Trophoblast cell (in vitro differentiated cells and primary cell): ENCODE measurements at regions not wholly inside any gene's neighbourhood (a gene's known extent, or its start where the extent isn't known, plus 50 kb on each side); places are given as distances from the start of the nearest gene placed in this dataset.
A peak's percentile ranks its signal among the peaks of the same experiment; 100 is the strongest.

Experiments
- DNase-seq, 2 donors: peaks; one replicate each; pipeline ENCODE4 v3.0.0-alpha.2; 2016
- H2AFZ ChIP-seq: 2 replicates; pipeline ENCODE4 v1.6.1; 2013; ENCODE audit warnings: low read length, moderate library complexity, mild to moderate bottlenecking; ENCODE audit not compliant: insufficient read depth, poor library complexity
- H2AK5ac ChIP-seq: 2 replicates; pipeline ENCODE4 v1.6.1; 2013; ENCODE audit warnings: mild to moderate bottlenecking, low read length
- H2BK120ac ChIP-seq: 2 replicates; pipeline ENCODE4 v1.6.1; 2013; ENCODE audit warnings: low read length, mild to moderate bottlenecking, moderate library complexity; ENCODE audit not compliant: insufficient read depth, poor library complexity
- H2BK12ac ChIP-seq: 2 replicates; pipeline ENCODE4 v1.6.1; 2013; ENCODE audit warnings: mild to moderate bottlenecking, low read length, moderate library complexity
- H2BK5ac ChIP-seq: 2 replicates; pipeline ENCODE4 v1.6.1; 2013; ENCODE audit warnings: low read length, low read depth, moderate library complexity, mild to moderate bottlenecking; ENCODE audit not compliant: poor library complexity
- H3K14ac ChIP-seq: 2 replicates; pipeline ENCODE4 v1.6.1; 2013; ENCODE audit warnings: mild to moderate bottlenecking, low read length
- H3K18ac ChIP-seq: 2 replicates; pipeline ENCODE4 v1.6.1; 2013; ENCODE audit warnings: mild to moderate bottlenecking, low read length
- H3K23ac ChIP-seq: 2 replicates; pipeline ENCODE4 v1.6.1; 2013; ENCODE audit warnings: low read length
- H3K27ac ChIP-seq: 2 replicates; pipeline ENCODE4 v1.5.1; 2013; ENCODE audit warnings: low read depth, mild to moderate bottlenecking, inconsistent platforms, low read length, moderate library complexity
- H3K27me3 ChIP-seq: 2 replicates; pipeline ENCODE4 v1.6.1; 2013; ENCODE audit warnings: inconsistent platforms, mild to moderate bottlenecking, low read length, moderate library complexity; ENCODE audit not compliant: insufficient read depth
- H3K36me3 ChIP-seq, 2 experiments: 1 replicate in 1 of 2; 2 replicates in 1 of 2; pipeline ENCODE4 v1.6.1; 2013; ENCODE audit warnings: low read length in 2 of 2, mild to moderate bottlenecking in 2 of 2, moderate library complexity in 1 of 2; ENCODE audit not compliant: insufficient read depth in 2 of 2, control insufficient read depth in 1 of 2
- H3K4ac ChIP-seq: 2 replicates; pipeline ENCODE4 v1.6.1; 2013; ENCODE audit warnings: low read depth, mild to moderate bottlenecking, low read length, moderate library complexity
- H3K4me1 ChIP-seq, 2 experiments: 1 replicate in 1 of 2; 2 replicates in 1 of 2; pipeline ENCODE4 v1.6.1; 2013; ENCODE audit warnings: low read length in 2 of 2, mild to moderate bottlenecking in 2 of 2, moderate library complexity in 1 of 2; ENCODE audit not compliant: insufficient read depth in 2 of 2, control insufficient read depth in 1 of 2
- H3K4me2 ChIP-seq: 2 replicates; pipeline ENCODE4 v1.6.1; 2013; ENCODE audit warnings: inconsistent platforms, mild to moderate bottlenecking, low read length, moderate library complexity
- H3K4me3 ChIP-seq: 2 replicates; pipeline ENCODE4 v1.5.1; 2013; ENCODE audit warnings: mild to moderate bottlenecking, low read depth, low read length, inconsistent platforms
- H3K79me1 ChIP-seq: one replicate; pipeline ENCODE4 v1.6.1; 2013; ENCODE audit warnings: low read length
- H3K79me2 ChIP-seq: 2 replicates; pipeline ENCODE4 v1.6.1; 2013; ENCODE audit warnings: low read length, mild to moderate bottlenecking; ENCODE audit not compliant: control insufficient read depth, insufficient read depth, poor library complexity
- H3K9ac ChIP-seq: 2 replicates; pipeline ENCODE4 v1.6.1; 2013; ENCODE audit warnings: mild to moderate bottlenecking, low read length
- H3K9me3 ChIP-seq: 2 replicates; pipeline ENCODE4 v1.6.1; 2013; ENCODE audit warnings: low read depth, mild to moderate bottlenecking, control low read depth, inconsistent platforms, low read length; ENCODE audit not compliant: insufficient read depth
- H4K12ac ChIP-seq: 2 replicates; pipeline ENCODE4 v1.6.1; 2013; ENCODE audit warnings: low read depth, mild to moderate bottlenecking, low read length, moderate library complexity
- H4K8ac ChIP-seq: 2 replicates; pipeline ENCODE4 v1.6.1; 2013; ENCODE audit warnings: low read depth, mild to moderate bottlenecking, low read length, moderate library complexity
- H4K91ac ChIP-seq: one replicate; pipeline ENCODE4 v1.6.1; 2013; ENCODE audit warnings: low read depth, mild to moderate bottlenecking, low read length, moderate library complexity
- WGBS: extraction: QIAGEN DNeasy Blood & Tissue Kit; methylation state at CpG from one replicate; pipeline ENCODE4 v1.1.7; 2013; ENCODE audit warnings: missing lambda C conversion rate; ENCODE audit not compliant: insufficient read length, insufficient coverage; ENCODE audit errors: extremely low coverage; 5-methylcytosine and 5-hydroxymethylcytosine counted together

- no peak overlapping the region for H4K91ac ChIP-seq
- H3K4me1 ChIP-seq = no peaks in the 10 kb centered on the region
- H3K14ac ChIP-seq = no peak overlapping the region
- no peaks in the 10 kb centered on the region for H3K36me3 ChIP-seq
- no peak overlapping the region for H3K4ac ChIP-seq
- H3K23ac ChIP-seq = no peak overlapping the region
- no CpG with 5 or more reads among the region's 2 CpGs for WGBS
- H2AK5ac ChIP-seq = no peak overlapping the region
- H3K18ac ChIP-seq = no peak overlapping the region
- no peak overlapping the region for H3K27ac ChIP-seq
- H3K4me3 ChIP-seq = no peak overlapping the region
- H2AFZ ChIP-seq = no peak overlapping the region
- H3K4me2 ChIP-seq = no peak overlapping the region
- H3K27me3 ChIP-seq = no peaks in the 10 kb centered on the region
- no peak overlapping the region for H3K9ac ChIP-seq
- H2BK5ac ChIP-seq = no peak overlapping the region
- H3K79me1 ChIP-seq = no peaks in the 10 kb centered on the region
- no peaks in the 10 kb centered on the region for H3K9me3 ChIP-seq
- no peak for DNase-seq
- no peak overlapping the region for H4K8ac ChIP-seq
- H3K79me2 ChIP-seq = no peaks in the 10 kb centered on the region
- H2BK12ac ChIP-seq = no peak overlapping the region
- H4K12ac ChIP-seq = no peak overlapping the region
- H2BK120ac ChIP-seq = no peak overlapping the region
Measured at GRCh38 chr6:122323361-122323760, 76.1 kb upstream of the HSF2 start.

- Histone ChIP-seq H3K23ac (no peak overlapping the region), H3K27ac (no peak overlapping the region), H2BK5ac (no peak overlapping the region), H2AK5ac (no peak overlapping the region), H3K14ac (no peak overlapping the region), H2BK12ac (no peak overlapping the region), H3K4me3 (no peak overlapping the region), H3K36me3 (no peaks in the 10 kb centered on the region), H4K8ac (no peak overlapping the region), H4K91ac (no peak overlapping the region), H2BK120ac (no peak overlapping the region), H3K4me2 (no peak overlapping the region), H3K9me3 (no peaks in the 10 kb centered on the region), H3K4me1 (no peaks in the 10 kb centered on the region), H4K12ac (no peak overlapping the region), H2AFZ (no peak overlapping the region), H3K18ac (no peak overlapping the region), H3K79me1 (no peaks in the 10 kb centered on the region), H3K79me2 (no peaks in the 10 kb centered on the region), H3K9ac (no peak overlapping the region), H3K4ac (no peak overlapping the region), H3K27me3 (no peaks in the 10 kb centered on the region)
- DNase-seq = no peak
- WGBS = no CpG with 5 or more reads among the region's 1 CpG
Measured at GRCh38 chr6:122330315-122330714, 69.1 kb upstream of the HSF2 start.

GRCh38 chr6:122337645-122338044, 61.8 kb upstream of the HSF2 start:
- H3K23ac ChIP-seq = no peak overlapping the region
- H4K12ac ChIP-seq = no peak overlapping the region
- H3K79me1 ChIP-seq = no peaks in the 10 kb centered on the region
- no peak overlapping the region for H3K4me3 ChIP-seq
- WGBS = no CpG with 5 or more reads among the region's 3 CpGs
- no peak for DNase-seq
- no peak overlapping the region for H2AK5ac ChIP-seq
- no peaks in the 10 kb centered on the region for H3K36me3 ChIP-seq
- no peaks in the 10 kb centered on the region for H3K79me2 ChIP-seq
- no peak overlapping the region for H3K18ac ChIP-seq
- no peak overlapping the region for H3K9ac ChIP-seq
- H3K27me3 ChIP-seq = no peaks in the 10 kb centered on the region
- no peaks in the 10 kb centered on the region for H3K9me3 ChIP-seq
- H3K4me2 ChIP-seq = no peak overlapping the region
- H2BK5ac ChIP-seq = no peak overlapping the region
- H3K4me1 ChIP-seq = no peaks in the 10 kb centered on the region
- H4K91ac ChIP-seq = no peak overlapping the region
- H4K8ac ChIP-seq = no peak overlapping the region
- H3K4ac ChIP-seq = no peak overlapping the region
- H3K27ac ChIP-seq = no peak overlapping the region
- no peak overlapping the region for H2AFZ ChIP-seq
- H2BK12ac ChIP-seq = no peak overlapping the region
- H3K14ac ChIP-seq = no peak overlapping the region
- no peak overlapping the region for H2BK120ac ChIP-seq

- Histone ChIP-seq H3K27ac (no peak overlapping the region), H2BK120ac (no peak overlapping the region)
- WGBS = no CpG with 5 or more reads among the region's 2 CpGs
Measured at GRCh38 chr6:122339661-122340060, 59.8 kb upstream of the HSF2 start.

More at GRCh38 chr6:122339661-122340060, 59.8 kb upstream of the HSF2 start:
- Histone ChIP-seq H3K79me1 (no peaks in the 10 kb centered on the region), H4K12ac (no peak overlapping the region), H3K9me3 (no peaks in the 10 kb centered on the region), H2BK12ac (no peak overlapping the region), H3K23ac (no peak overlapping the region), H3K79me2 (no peaks in the 10 kb centered on the region), H2BK5ac (no peak overlapping the region), H3K14ac (no peak overlapping the region), H3K36me3 (no peaks in the 10 kb centered on the region), H3K27me3 (no peaks in the 10 kb centered on the region), H3K4me3 (no peak overlapping the region), H3K4me1 (no peaks in the 10 kb centered on the region), H3K4me2 (no peak overlapping the region), H3K4ac (no peak overlapping the region), H2AK5ac (no peak overlapping the region), H4K8ac (no peak overlapping the region), H3K9ac (no peak overlapping the region), H2AFZ (no peak overlapping the region), H3K18ac (no peak overlapping the region), H4K91ac (no peak overlapping the region)
- DNase-seq = peak in 1 of 2 donors; percentile 2
